ENCODE measurements at regions not wholly inside any gene's neighbourhood (a gene's known extent, or its start where the extent isn't known, plus 50 kb on each side); places are given as distances from the start of the nearest gene placed in this dataset.

DNA sequence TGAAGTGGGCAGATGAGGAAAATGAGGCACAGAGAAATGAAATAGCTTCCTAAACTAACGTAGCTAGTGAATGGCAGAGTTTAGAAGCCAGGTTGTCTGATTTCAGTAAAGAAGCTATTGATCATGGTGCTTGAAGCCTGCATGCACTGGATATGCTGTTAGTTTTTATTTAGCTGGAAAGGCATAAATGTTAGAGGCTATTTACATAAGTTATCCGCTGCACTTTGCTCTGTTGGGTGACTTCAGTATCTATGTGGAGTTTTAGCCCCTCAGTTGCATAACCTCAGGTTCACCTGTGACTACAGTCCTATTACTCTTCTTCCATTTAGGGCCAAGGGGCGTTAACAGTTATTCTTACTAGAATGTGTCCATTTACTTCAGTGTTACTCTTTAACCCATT is 522.4 kb upstream of the RPS6KA3 start:
- H3K9me3 ChIP-seq = no peaks in the 10 kb centered on the region
- TF ChIP-seq, protein P1, sequence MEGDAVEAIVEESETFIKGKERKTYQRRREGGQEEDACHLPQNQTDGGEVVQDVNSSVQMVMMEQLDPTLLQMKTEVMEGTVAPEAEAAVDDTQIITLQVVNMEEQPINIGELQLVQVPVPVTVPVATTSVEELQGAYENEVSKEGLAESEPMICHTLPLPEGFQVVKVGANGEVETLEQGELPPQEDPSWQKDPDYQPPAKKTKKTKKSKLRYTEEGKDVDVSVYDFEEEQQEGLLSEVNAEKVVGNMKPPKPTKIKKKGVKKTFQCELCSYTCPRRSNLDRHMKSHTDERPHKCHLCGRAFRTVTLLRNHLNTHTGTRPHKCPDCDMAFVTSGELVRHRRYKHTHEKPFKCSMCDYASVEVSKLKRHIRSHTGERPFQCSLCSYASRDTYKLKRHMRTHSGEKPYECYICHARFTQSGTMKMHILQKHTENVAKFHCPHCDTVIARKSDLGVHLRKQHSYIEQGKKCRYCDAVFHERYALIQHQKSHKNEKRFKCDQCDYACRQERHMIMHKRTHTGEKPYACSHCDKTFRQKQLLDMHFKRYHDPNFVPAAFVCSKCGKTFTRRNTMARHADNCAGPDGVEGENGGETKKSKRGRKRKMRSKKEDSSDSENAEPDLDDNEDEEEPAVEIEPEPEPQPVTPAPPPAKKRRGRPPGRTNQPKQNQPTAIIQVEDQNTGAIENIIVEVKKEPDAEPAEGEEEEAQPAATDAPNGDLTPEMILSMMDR (IDR thresholded peaks at IDR 0.05) = no peak

DNA sequence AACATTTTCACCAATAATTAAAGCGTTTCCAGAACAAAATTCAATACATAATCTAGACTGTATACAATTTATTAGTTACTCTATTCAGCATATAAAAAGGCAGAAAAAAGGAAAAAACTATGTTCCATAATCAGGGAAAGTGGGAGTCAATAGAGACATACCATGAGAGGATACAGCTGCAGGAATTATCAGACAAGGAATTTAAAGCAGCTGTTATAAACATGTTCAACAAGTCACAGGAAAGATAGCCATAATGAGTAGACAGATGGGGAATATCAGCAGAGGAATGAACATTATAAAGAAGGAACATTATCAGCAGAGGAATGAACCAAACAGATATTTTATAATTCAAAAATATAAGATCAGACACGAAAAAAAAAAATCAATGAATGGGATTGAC is 500.6 kb upstream of the RPS6KA3 start:
- no peaks in the 10 kb centered on the region for H3K27me3 ChIP-seq
- TF ChIP-seq, protein P1 (IDR thresholded peaks at IDR 0.05) = no peak
- H3K9me3 ChIP-seq = no peaks in the 10 kb centered on the region
- H3K36me3 ChIP-seq = no peaks in the 10 kb centered on the region
- H3K4me3 ChIP-seq (ENCODE audit: low read depth in 1 of 2, low read length in 1 of 2) = no peak overlapping the region
- no peak overlapping the region for H3K27ac ChIP-seq
- H3K4me1 ChIP-seq (ENCODE audit: control insufficient read depth in 1 of 2, insufficient read depth in 1 of 2, low read depth in 1 of 2, low read length in 1 of 2) = no peaks in the 10 kb centered on the region

More for the DNA sequence above, 522.4 kb upstream of the RPS6KA3 start:
- H3K27me3 ChIP-seq = no peaks in the 10 kb centered on the region
- no peak overlapping the region for H3K4me3 ChIP-seq (ENCODE audit: low read depth in 1 of 2, low read length in 1 of 2)
- H3K4me1 ChIP-seq (ENCODE audit: control insufficient read depth in 1 of 2, insufficient read depth in 1 of 2, low read depth in 1 of 2, low read length in 1 of 2) = no peaks in the 10 kb centered on the region
- no peak overlapping the region for H3K27ac ChIP-seq
- H3K36me3 ChIP-seq = no peaks in the 10 kb centered on the region

DNA sequence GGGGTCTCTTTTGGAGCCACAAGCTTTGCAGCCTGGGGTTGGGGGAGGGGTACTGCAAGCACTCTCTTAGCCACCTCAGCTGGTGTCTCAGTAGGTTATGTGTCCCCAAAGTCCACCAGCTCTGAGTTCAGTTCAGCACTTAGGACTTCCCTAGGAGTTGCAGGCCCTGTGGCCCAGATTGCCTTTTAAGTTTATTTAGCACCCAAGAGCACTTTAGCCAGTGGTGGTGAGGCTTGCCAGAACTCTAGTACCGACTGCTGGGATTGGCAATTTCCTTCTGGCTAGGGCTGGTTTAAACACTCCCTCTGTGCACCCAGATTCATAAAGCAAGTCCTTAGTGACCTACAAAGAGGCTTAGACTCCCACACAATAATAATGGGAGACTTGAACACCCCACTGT is 489.9 kb upstream of the RPS6KA3 start:
- TF ChIP-seq, protein P1 (IDR thresholded peaks at IDR 0.05) = no peak
- Histone ChIP-seq H3K4me3 (ENCODE audit: low read depth in 1 of 2, low read length in 1 of 2) (no peak overlapping the region), H3K27ac (no peak overlapping the region), H3K27me3 (no peaks in the 10 kb centered on the region), H3K9me3 (no peaks in the 10 kb centered on the region), H3K4me1 (ENCODE audit: control insufficient read depth in 1 of 2, insufficient read depth in 1 of 2, low read depth in 1 of 2, low read length in 1 of 2) (no peaks in the 10 kb centered on the region), H3K36me3 (no peaks in the 10 kb centered on the region)

DNA sequence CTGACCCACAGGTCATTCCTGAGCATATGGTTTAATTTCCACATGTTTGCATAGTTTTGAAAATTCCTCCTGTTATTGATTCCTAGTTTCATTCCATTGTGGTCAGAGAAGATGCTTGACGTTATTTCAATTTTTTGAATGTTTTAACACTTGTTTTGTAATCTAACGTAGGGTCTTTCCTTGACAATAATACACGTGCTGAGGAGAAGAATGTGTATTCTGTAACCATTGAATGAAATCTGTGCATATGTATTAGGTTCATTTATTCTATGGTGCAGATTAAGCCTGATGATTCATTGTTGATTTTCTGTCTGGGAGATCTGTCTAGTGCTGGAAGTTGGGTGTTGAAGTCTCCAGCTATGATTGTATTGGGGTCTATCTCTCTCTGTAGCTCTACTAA is 486.4 kb upstream of the RPS6KA3 start:
- no peak overlapping the region for H3K27ac ChIP-seq
- TF ChIP-seq, protein P1 (IDR thresholded peaks at IDR 0.05) = no peak

DNA sequence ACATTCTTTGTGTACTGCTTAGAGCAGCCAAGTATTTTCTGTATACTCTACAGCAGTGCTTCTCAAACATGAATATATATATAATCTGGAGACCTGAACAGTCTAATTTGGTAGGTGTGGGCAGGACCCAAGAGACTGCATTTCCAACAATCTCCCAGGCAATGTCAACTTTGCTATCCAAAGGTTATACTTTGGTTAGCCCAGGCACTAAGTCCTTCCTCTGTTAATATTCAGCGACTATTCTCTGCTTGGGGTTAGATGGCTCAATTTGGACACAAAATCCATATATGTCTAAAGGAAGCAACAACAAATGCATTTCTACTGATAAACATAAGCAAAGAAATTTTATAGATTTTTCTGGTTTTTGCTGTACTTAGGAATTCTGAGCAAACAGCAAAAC is 480.0 kb upstream of the RPS6KA3 start:
- no peak overlapping the region for H3K4me3 ChIP-seq (ENCODE audit: low read depth in 1 of 2, low read length in 1 of 2)
- H3K27me3 ChIP-seq = no peaks in the 10 kb centered on the region
- TF ChIP-seq, protein P1 (IDR thresholded peaks at IDR 0.05) = no peak
- no peaks in the 10 kb centered on the region for H3K36me3 ChIP-seq
- H3K9me3 ChIP-seq = no peaks in the 10 kb centered on the region
- H3K27ac ChIP-seq = no peak overlapping the region
- H3K4me1 ChIP-seq (ENCODE audit: control insufficient read depth in 1 of 2, insufficient read depth in 1 of 2, low read depth in 1 of 2, low read length in 1 of 2) = no peaks in the 10 kb centered on the region

More for the DNA sequence above, 486.4 kb upstream of the RPS6KA3 start:
- H3K9me3 ChIP-seq = no peaks in the 10 kb centered on the region
- no peaks in the 10 kb centered on the region for H3K27me3 ChIP-seq
- H3K36me3 ChIP-seq = no peaks in the 10 kb centered on the region
- no peaks in the 10 kb centered on the region for H3K4me1 ChIP-seq (ENCODE audit: control insufficient read depth in 1 of 2, insufficient read depth in 1 of 2, low read depth in 1 of 2, low read length in 1 of 2)
- no peak overlapping the region for H3K4me3 ChIP-seq (ENCODE audit: low read depth in 1 of 2, low read length in 1 of 2)

DNA sequence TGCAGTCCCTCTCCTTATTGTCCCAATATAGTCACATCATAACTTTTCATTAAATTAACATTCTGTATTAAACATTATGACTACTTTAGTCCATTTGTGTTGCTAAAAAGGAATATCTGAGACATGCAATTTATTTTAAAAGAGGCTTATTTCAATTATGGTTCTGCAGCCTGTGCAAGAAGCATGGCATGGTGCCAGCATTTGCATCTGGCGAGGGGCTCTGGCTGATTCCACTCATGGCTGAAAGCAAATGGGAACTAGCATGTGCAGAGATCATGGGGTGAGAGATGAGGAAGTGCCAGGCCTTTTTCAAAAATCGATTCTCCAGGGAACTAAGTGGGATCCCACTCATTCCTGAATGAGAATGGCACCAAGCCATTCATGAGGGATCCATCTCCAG is 476.3 kb upstream of the RPS6KA3 start:
- TF ChIP-seq, protein P1 (IDR thresholded peaks at IDR 0.05) = no peak

More for the DNA sequence above, 476.3 kb upstream of the RPS6KA3 start:
- Histone ChIP-seq H3K4me3 (ENCODE audit: low read depth in 1 of 2, low read length in 1 of 2) (no peak overlapping the region), H3K4me1 (ENCODE audit: control insufficient read depth in 1 of 2, insufficient read depth in 1 of 2, low read depth in 1 of 2, low read length in 1 of 2) (no peaks in the 10 kb centered on the region), H3K27me3 (no peaks in the 10 kb centered on the region), H3K27ac (no peak overlapping the region), H3K9me3 (no peaks in the 10 kb centered on the region), H3K36me3 (no peaks in the 10 kb centered on the region)
